Keratinocyte (primary cell): ENCODE measurements at regions not wholly inside any gene's neighbourhood (a gene's known extent, or its start where the extent isn't known, plus 50 kb on each side); places are given as distances from the start of the nearest gene placed in this dataset.

Source experiments
- DNase-seq: peaks from one replicate; pipeline ENCODE4 v3.0.0-alpha.2; 2011; ENCODE audit warnings: low read depth, missing footprints, low spot score
- FAIRE-seq: peaks from 2 replicates; lab custom pipeline; 2011; peaks lifted over from hg19 to GRCh38; lab: Jason Lieb, UNC
- H2AFZ ChIP-seq: 2 replicates; pipeline ENCODE4 v1.6.0; 2012; ENCODE audit warnings: low read length, control low read depth, inconsistent platforms; ENCODE audit not compliant: control insufficient read depth
- H3K27ac ChIP-seq: 2 replicates; pipeline ENCODE4 v1.5.1; 2011; ENCODE audit warnings: low read length; ENCODE audit not compliant: control insufficient read depth, insufficient read depth
- H3K27me3 ChIP-seq: 3 replicates; pipeline ENCODE4 v1.6.0; 2011; ENCODE audit warnings: low read length; ENCODE audit not compliant: control insufficient read depth, insufficient read depth; ENCODE audit errors: extremely low read depth
- H3K36me3 ChIP-seq, 2 experiments: 2 replicates in 1 of 2; 3 replicates in 1 of 2; pipeline ENCODE4 v1.5.1; 2011; ENCODE audit warnings: low read length in 2 of 2, mild to moderate bottlenecking in 1 of 2; ENCODE audit not compliant: control insufficient read depth in 2 of 2, insufficient read depth in 2 of 2; ENCODE audit errors: extremely low read depth in 1 of 2
- H3K4me1 ChIP-seq: 3 replicates; pipeline ENCODE4 v1.5.1; 2011; ENCODE audit warnings: low read length; ENCODE audit not compliant: control insufficient read depth, insufficient read depth; ENCODE audit errors: extremely low read depth
- H3K4me2 ChIP-seq: 3 replicates; pipeline ENCODE4 v1.6.0; 2011; ENCODE audit warnings: low read depth, low read length; ENCODE audit not compliant: control insufficient read depth, insufficient read depth; ENCODE audit errors: extremely low read depth
- H3K4me3 ChIP-seq, 3 experiments: fragments of 200-600 bp in 1 of 3; sonication (generic) in 1 of 3; 2 replicates in 2 of 3; 3 replicates in 1 of 3; pipeline ENCODE4 v1.5.1; 2011 to 2016; ENCODE audit warnings: low read length in 3 of 3, mild to moderate bottlenecking in 3 of 3, control low read depth in 2 of 3, inconsistent platforms in 1 of 3, low read depth in 1 of 3, mixed read lengths in 1 of 3, mixed run types in 1 of 3, moderate library complexity in 1 of 3; ENCODE audit not compliant: control insufficient read depth in 2 of 3, insufficient read depth in 2 of 3; ENCODE audit errors: extremely low read depth in 1 of 3
- H3K79me2 ChIP-seq: 2 replicates; pipeline ENCODE4 v1.6.0; 2012; ENCODE audit warnings: low read length; ENCODE audit not compliant: control insufficient read depth, insufficient read depth
- H3K9ac ChIP-seq: 3 replicates; pipeline ENCODE4 v1.6.0; 2011; ENCODE audit warnings: low read length; ENCODE audit not compliant: control insufficient read depth, insufficient read depth; ENCODE audit errors: extremely low read depth
- H3K9me1 ChIP-seq: 3 replicates; pipeline ENCODE4 v1.6.0; 2011; ENCODE audit warnings: low read length; ENCODE audit not compliant: control insufficient read depth, insufficient read depth; ENCODE audit errors: extremely low read depth
- H3K9me3 ChIP-seq: 2 replicates; pipeline ENCODE4 v1.5.1; 2012; ENCODE audit warnings: low read depth, low read length; ENCODE audit not compliant: control insufficient read depth
- H4K20me1 ChIP-seq: 3 replicates; pipeline ENCODE4 v1.6.0; 2011; ENCODE audit warnings: low read length; ENCODE audit not compliant: control insufficient read depth, insufficient read depth; ENCODE audit errors: extremely low read depth
- EZH2 ChIP-seq: IDR thresholded peaks from one replicate; pipeline ENCODE4 v1.6.1; 2012; ENCODE audit warnings: inconsistent platforms, mild to moderate bottlenecking, low read length, moderate library complexity
- dilution Hi-C: fragments of 300-500 bp; cut with MboI; formaldehyde crosslinking; loops from one replicate; pipeline ENCODE4 v1.7.0; 2020; ENCODE audit warnings: low sequenced_read_pairs; ENCODE audit not compliant: extremely low pct_ligation_motif_present
- TF ChIP-seq, protein P1 (sequence below), 3 experiments: IDR thresholded peaks in 1 of 3; conservative IDR thresholded peaks in 1 of 3; optimal IDR thresholded peaks in 1 of 3; 2 replicates in 2 of 3; 3 replicates in 1 of 3; pipeline versions ENCODE3 to v1.5.1; 2011; ENCODE audit warnings: low read length in 3 of 3, mild to moderate bottlenecking in 3 of 3, moderate library complexity in 2 of 3, control low read depth in 1 of 3, inconsistent platforms in 1 of 3; ENCODE audit not compliant: insufficient read depth in 2 of 3; ENCODE audit errors: extremely low read depth in 1 of 3

- no peak for FAIRE-seq
- Histone ChIP-seq H3K4me1 (no peaks in the 10 kb centered on the region), H3K9ac (no peak overlapping the region), H3K4me2 (no peak overlapping the region), H3K27ac (no peak overlapping the region), H3K79me2 (no peaks in the 10 kb centered on the region), H3K9me1 (no peaks in the 10 kb centered on the region), H3K27me3 (no peaks in the 10 kb centered on the region), H4K20me1 (no peaks in the 10 kb centered on the region), H3K4me3 (no peak overlapping the region), H3K9me3 (no peaks in the 10 kb centered on the region), H3K36me3 (no peaks in the 10 kb centered on the region), H2AFZ (no peak overlapping the region)
- no peak for TF ChIP-seq EZH2
- TF ChIP-seq, protein P1, sequence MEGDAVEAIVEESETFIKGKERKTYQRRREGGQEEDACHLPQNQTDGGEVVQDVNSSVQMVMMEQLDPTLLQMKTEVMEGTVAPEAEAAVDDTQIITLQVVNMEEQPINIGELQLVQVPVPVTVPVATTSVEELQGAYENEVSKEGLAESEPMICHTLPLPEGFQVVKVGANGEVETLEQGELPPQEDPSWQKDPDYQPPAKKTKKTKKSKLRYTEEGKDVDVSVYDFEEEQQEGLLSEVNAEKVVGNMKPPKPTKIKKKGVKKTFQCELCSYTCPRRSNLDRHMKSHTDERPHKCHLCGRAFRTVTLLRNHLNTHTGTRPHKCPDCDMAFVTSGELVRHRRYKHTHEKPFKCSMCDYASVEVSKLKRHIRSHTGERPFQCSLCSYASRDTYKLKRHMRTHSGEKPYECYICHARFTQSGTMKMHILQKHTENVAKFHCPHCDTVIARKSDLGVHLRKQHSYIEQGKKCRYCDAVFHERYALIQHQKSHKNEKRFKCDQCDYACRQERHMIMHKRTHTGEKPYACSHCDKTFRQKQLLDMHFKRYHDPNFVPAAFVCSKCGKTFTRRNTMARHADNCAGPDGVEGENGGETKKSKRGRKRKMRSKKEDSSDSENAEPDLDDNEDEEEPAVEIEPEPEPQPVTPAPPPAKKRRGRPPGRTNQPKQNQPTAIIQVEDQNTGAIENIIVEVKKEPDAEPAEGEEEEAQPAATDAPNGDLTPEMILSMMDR (optimal IDR thresholded peaks at IDR 0.05 in 1 of 3, IDR thresholded peaks at IDR 0.05 in 1 of 3, conservative IDR thresholded peaks at IDR 0.05 in 1 of 3; ENCODE audit: extremely low read depth in 1 of 3, insufficient read depth in 2 of 3, low read length in 3 of 3) = no peak
- DNase-seq = no peak
- dilution Hi-C loops = no loop called here
Measured at GRCh38 chr2:220941683-220942082, 630.4 kb downstream of the EPHA4 start.

GRCh38 chr2:220946552-220946951 lies 625.6 kb downstream of the EPHA4 start:
- H4K20me1 ChIP-seq = no peaks in the 10 kb centered on the region
- no peak overlapping the region for H3K4me3 ChIP-seq
- no peaks in the 10 kb centered on the region for H3K27me3 ChIP-seq
- peaks cover 7% of the 10 kb centered on the region for H3K4me1 ChIP-seq
- dilution Hi-C loops = no loop called here
- no peak overlapping the region for H3K9ac ChIP-seq
- H3K4me2 ChIP-seq = no peak overlapping the region
- no peak overlapping the region for H2AFZ ChIP-seq
- no peak overlapping the region for H3K27ac ChIP-seq
- no peaks in the 10 kb centered on the region for H3K9me3 ChIP-seq
- TF ChIP-seq, protein P1 (optimal IDR thresholded peaks at IDR 0.05 in 1 of 3, IDR thresholded peaks at IDR 0.05 in 1 of 3, conservative IDR thresholded peaks at IDR 0.05 in 1 of 3; ENCODE audit: extremely low read depth in 1 of 3, insufficient read depth in 2 of 3, low read length in 3 of 3) = no peak
- no peak for TF ChIP-seq EZH2
- no peaks in the 10 kb centered on the region for H3K36me3 ChIP-seq
- H3K9me1 ChIP-seq = no peaks in the 10 kb centered on the region
- H3K79me2 ChIP-seq = no peaks in the 10 kb centered on the region
- peak; percentile 49 for FAIRE-seq
- peak; percentile 28 for DNase-seq
